Hippocampal formation (tissue), 2 donors: ENCODE measurements at regions not wholly inside any gene's neighbourhood (a gene's known extent, or its start where the extent isn't known, plus 50 kb on each side); places are given as distances from the start of the nearest gene placed in this dataset.

Experiments used
- DNase-seq, 2 donors: peaks; one replicate each; lab custom pipeline; 2025; lab: John Stamatoyannopoulos, UW

DNA sequence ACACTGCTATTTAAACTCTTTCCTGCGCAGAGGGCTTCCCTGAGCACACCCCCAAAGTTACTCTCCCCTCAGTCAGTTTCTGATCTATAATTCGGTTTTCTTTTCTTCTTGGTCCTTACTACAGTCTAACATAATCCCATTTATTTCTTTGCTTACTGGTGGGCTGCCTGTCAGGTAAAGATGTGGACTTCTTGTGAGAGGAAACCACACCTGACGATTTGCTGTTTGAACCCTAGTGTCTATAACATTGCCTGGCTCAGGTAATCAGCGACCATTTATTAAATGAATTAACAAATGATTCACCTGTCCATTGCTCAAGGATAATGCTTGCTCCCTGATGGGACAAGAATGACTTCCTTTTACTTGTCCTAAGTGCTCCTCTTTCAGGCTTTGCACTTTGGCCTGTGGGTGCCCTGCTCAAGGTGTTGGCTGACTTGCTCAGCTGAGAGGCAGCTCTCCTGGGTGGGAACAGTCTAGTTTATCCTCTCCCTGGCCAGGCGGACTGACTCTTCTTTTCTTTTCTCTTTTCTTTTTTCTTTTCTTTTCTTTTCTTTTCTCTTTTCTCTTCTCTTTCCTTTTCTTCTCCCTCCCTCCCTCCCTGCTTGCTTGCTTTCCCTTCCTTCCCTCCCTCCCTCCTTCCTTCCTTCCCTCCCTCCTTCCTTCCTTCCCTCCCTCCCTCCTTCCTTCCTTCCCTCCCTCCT is 233.1 kb downstream of the BCAS1 start:
- no peak for DNase-seq

DNA sequence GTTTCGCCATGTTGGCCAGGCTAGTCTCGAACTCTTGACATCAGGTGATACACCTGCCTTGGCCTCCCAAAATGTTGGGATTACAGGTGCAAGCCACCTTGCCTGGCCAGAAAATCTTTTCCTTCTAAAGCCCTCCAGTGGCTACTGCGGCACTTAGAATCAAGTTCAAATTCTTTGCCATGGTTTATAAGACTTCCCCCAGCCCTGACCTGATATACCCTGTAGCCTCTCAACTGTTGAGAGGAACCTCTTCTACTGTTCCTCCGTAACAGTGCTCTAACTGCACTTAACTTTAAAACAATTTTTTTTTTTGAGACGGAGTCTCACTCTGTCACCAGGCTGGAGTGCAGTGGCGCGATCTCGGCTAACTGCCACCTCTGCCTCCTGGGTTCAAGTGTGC is 235.6 kb downstream of the BCAS1 start:
- no peak for DNase-seq

DNA sequence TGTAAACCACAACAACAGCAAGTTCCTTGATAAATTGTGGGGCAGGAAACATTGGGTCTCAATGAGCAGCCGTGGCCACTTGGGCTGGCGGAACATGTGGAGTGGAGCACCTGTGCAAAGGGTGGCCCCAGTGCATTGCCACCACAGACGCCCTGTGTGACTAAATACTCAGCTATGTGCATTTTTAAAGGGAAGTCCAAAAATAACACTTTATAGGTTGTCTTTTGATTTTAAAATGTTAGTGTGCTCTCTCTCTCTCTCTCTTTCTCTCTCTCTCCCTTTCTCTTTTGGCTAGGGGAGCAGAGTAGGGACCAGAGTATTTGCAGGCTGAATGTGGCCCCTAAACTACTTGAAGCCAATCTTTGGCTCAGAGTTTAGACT is 236.3 kb downstream of the BCAS1 start:
- no peak for DNase-seq

- no peak for DNase-seq
Measured at GRCh38 chr20:53833333-53834061, 236.9 kb downstream of the BCAS1 start.

DNA sequence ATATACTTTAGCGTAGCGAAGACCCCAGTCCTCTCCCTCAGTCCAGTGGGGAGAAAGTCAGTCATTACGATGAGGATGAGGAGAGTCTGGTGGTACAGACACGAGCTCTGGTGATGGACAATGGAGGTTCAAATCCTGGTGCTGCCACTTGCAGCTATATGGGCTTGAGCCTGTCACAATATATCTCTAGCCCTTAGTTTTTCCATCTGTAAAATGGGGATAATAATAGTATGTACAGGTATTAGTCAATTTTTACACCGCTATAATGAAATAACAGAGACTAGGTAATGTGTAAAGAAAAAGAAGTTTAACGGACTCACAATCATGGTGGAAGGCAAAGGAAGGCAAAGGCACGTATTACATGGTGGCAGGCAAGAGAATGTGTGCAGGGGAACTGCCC is 237.9 kb downstream of the BCAS1 start:
- no peak for DNase-seq

- DNase-seq, result no peak
Measured at GRCh38 chr20:53831812-53832211, 238.2 kb upstream of the ZNF217 start.

DNA sequence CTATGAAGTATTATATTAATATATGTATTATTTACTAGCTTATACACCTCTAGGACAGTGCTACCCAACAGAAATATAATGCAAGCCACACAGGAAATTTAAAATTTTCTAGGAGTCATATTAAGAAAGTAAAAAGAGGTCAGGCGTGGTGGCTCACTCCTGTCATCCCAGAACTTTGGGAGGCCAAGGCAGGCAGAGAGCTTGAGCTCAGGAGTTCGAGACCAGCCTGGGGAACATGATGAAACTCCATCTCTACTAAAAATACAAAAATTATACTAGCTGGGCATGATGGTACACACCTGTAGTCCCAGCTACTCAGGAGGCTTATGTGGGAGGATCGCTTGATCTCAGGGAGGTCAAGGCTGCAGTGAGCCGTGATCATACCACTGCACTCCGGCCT is 237.6 kb upstream of the ZNF217 start:
- DNase-seq, result no peak

- DNase-seq, result no peak
Measured at GRCh38 chr20:53829724-53830521, 236.3 kb upstream of the ZNF217 start.

DNA sequence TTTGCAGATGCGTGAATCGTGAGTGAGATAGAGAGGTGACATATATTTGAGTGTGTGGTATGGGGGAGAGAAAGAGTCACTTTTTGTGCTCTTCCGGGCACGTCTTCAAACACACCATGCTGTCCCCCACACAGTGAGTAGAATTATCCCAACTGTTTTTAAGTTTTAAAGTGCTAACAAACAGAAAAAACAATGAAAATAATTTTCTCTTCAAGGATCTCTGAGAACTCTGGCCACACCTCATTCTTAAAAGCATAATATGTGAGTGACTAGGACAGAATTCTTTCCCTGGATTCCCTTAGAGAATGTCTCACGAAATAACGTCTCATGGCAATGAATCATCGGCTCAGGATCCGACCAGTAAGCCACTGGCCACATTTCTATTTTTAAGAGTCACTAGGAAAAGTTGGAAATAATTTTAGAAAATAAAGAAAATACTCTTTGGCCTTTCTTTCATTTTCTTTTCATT is 235.7 kb upstream of the ZNF217 start:
- DNase-seq, result no peak

DNA sequence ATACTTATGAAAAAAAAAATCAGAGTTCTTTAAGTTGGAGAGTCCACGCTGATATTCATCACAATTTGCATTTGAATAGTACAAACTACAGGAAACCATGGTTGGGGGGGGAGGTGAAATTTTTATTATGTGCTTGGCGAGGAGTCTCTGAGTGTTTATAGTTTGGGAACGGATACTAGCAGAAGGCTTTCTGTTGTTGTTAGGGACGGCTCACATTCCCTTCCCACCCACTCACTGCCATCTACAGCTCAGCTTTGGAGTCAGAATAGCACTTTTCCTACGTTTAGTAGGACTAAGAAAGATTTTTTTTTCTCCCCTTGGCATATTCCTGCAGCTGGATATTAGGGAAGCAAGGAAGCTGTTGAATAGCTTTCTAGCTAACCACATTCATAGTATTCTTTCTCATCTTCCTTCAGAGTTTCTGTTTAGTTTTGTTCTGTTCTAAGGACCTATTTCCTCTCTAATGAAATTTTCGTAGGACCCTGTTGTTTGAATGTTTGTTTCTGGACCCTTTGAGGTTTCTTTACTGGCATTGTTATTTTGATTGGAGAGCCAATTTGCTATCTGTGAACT is 235.1 kb upstream of the ZNF217 start:
- DNase-seq, result no peak

DNA sequence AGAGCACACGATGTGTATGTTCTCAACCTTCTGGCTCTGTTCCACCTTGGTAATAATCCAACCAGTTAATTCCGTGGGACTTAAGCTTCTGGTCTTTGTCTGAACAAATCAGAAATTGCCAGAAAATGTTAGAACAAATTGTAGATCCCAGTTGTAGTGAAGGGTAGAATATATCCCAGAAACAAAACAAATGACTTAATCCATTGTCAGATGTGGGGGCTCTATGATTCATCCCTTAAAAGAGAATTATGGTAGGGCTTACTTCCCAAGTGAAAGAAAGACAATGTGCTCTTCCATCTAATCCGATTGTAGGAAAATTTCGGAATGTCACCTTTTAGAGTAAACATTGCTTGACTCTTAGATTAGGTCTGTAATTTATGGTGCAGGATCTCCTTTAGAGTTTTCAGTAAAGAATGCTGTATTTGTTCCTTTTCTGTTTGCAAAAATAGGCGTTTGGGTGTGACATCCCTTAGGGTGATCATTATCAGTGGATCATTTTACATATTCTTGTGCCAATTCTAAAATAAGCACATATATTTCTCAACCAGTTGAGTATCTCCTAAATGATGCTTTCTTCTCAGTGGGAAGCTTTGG is 234.5 kb upstream of the ZNF217 start:
- no peak for DNase-seq

DNA sequence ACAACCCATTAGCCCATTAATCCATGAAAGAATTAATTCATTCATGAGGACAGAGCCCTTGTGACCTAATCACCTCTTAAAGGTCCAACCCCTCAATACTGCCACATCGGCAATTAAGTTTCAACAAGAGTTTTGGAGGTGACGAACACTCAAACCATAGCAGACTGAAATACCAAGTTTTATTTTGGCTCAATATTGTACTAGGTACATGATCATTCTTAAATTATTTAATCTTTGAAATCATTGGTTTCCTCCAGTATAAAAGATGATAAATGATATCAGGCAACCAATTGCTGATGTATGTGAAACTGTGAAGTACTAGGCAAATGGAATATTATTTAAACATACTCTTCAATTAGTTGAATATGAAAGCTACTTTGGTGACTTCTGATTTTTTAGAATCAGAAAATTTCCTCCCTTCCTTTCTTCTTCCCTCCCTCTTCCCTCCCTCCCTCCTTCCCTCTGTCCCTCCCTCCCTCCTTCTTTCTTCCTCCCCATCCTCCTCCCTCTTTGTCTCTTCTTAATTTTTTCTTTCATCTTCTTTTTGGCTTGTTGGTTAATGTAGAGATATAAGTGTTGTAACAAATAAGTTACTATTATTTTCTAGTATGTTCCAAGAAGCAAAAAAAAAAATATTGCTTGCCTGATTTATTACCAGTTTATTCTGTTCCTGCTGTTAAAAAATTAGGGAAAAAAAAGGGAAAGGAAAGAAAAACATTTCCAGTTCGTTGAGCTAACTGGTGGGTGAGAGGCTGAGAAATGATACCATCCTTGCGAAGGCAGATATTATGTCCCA is 233.9 kb upstream of the ZNF217 start:
- DNase-seq, result no peak

GRCh38 chr20:53826597-53827291 is 233.1 kb upstream of the ZNF217 start:
- DNase-seq, result peak in 1 of 2 donors; percentile 9

GRCh38 chr20:53826090-53826489 is 232.5 kb upstream of the ZNF217 start:
- DNase-seq, result no peak

DNA sequence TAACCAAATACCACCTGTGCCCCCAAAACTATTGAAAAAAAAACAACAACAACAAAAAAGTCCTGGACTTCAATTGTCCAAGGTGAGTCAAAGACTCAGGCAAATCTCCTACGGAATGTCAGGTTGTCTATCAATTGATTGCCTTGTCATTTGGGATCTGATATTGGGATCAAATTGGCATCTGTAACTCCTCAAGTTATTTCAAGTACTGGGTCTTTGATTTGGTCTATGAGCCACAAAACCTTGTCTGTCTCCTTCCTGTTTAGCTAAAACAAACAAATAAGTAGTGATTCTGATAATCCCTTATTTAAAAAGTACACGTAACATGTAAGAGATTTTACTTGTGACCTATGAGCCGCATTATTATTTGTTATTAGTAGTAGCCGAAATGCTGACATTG is 231.6 kb upstream of the ZNF217 start:
- no peak for DNase-seq

- DNase-seq, result no peak
Measured at GRCh38 chr20:53824779-53825178, 231.1 kb upstream of the ZNF217 start.

DNA sequence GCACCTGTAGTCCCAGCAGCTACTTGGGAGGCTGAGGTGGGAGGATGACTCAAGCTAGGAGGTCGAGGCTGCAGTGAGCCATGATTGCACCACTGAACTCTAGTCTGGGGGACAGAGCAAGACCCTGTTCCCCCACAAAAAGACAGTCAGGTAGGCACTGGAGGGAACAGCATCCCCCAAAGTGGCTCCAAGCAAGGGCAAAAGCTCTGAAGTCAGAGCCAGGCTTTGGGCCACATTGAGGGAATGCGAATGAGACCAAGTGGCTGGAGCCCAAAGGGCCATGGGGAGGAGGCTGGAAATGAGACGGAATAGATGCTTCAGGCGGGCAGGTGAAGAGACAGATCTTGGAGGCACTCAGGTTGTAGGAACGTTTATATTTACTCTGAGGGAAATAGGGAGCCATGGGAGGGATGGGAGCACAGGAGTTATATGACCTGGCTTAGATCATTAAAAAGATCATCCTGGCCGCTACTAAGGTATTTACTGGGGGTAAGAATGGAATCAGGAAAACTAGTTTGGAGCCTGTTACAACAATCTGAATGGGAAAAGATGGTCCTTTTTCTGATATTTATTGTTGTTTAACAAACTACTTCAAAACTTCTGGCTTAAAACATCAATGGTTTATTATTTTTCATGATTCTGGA is 229.6 kb upstream of the ZNF217 start:
- no peak for DNase-seq

GRCh38 chr20:53822534-53822933 is 228.9 kb upstream of the ZNF217 start:
- DNase-seq, result no peak

- no peak for DNase-seq
Measured at GRCh38 chr20:53819973-53820451, 226.4 kb upstream of the ZNF217 start.
